Left ventricle myocardium inferior (tissue), 1 donor: ENCODE measurements at regions not wholly inside any gene's neighbourhood (a gene's known extent, or its start where the extent isn't known, plus 50 kb on each side); places are given as distances from the start of the nearest gene placed in this dataset.

Source experiments
- DNase-seq: peaks from one replicate; pipeline ENCODE4 v3.0.0-alpha.2; 2020
- H3K27ac ChIP-seq: fragments of 200-600 bp; replicated peaks from 2 replicates; pipeline ENCODE4 v1.8.0; 2021
- H3K27me3 ChIP-seq: fragments of 200-600 bp; 2 replicates; pipeline ENCODE4 v1.8.0; 2021; ENCODE audit warnings: low read depth
- H3K36me3 ChIP-seq: fragments of 200-600 bp; 2 replicates; pipeline ENCODE4 v1.8.0; 2021
- H3K4me1 ChIP-seq: fragments of 200-600 bp; 2 replicates; pipeline ENCODE4 v1.8.0; 2021
- H3K4me3 ChIP-seq: fragments of 200-600 bp; 2 replicates; pipeline ENCODE4 v1.8.0; 2021; ENCODE audit warnings: mild to moderate bottlenecking, moderate library complexity
- H3K9me3 ChIP-seq: fragments of 200-600 bp; replicated peaks from 2 replicates; pipeline ENCODE4 v1.8.0; 2021
- intact Hi-C: fragments of 100-400 bp; cut with micrococcal nuclease; formaldehyde crosslinking; loops from one replicate; pipeline ENCODE4 v1.11.0; 2022
- TF ChIP-seq, protein P1 (sequence below): fragments of 200-600 bp; IDR thresholded peaks from 2 replicates; pipeline ENCODE4 v1.8.0; 2021; ENCODE audit warnings: antibody characterized with exemption, mild to moderate bottlenecking, borderline replicate concordance
- donor health status: DM: no; HTN: yes; CAD: no; lungs with severe emphysema.

- Histone ChIP-seq H3K36me3 (no peaks in the 10 kb centered on the region), H3K4me1 (no peaks in the 10 kb centered on the region), H3K27ac (no peak overlapping the region), H3K4me3 (no peak overlapping the region), H3K9me3 (no peaks in the 10 kb centered on the region), H3K27me3 (no peaks in the 10 kb centered on the region)
- TF ChIP-seq, protein P1, sequence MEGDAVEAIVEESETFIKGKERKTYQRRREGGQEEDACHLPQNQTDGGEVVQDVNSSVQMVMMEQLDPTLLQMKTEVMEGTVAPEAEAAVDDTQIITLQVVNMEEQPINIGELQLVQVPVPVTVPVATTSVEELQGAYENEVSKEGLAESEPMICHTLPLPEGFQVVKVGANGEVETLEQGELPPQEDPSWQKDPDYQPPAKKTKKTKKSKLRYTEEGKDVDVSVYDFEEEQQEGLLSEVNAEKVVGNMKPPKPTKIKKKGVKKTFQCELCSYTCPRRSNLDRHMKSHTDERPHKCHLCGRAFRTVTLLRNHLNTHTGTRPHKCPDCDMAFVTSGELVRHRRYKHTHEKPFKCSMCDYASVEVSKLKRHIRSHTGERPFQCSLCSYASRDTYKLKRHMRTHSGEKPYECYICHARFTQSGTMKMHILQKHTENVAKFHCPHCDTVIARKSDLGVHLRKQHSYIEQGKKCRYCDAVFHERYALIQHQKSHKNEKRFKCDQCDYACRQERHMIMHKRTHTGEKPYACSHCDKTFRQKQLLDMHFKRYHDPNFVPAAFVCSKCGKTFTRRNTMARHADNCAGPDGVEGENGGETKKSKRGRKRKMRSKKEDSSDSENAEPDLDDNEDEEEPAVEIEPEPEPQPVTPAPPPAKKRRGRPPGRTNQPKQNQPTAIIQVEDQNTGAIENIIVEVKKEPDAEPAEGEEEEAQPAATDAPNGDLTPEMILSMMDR: no peak
- no peak for DNase-seq
- intact Hi-C loops: no loop called here
Measured at GRCh38 chr13:82719987-82720386, 1162.3 kb downstream of the SLITRK1 start.

DNA sequence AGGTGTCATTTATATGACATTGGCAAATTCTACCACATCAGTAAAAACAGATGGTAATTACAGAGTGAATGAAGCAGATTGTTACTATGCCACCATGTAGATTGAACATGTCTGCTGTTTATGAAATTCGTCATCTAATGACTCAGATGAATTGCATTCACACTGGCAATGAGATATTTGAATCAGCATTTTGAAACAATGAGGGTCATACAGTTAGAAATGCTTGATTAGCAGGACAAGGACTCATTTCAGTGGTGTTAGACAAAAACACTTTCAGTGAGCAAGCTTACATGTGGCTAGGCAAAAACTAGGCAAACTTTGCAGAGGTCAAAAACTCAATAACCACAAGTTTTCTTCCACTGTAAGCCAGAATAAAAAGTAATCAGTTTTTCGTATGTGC is 1165.0 kb downstream of the SLITRK1 start:
- Histone ChIP-seq H3K9me3 (no peaks in the 10 kb centered on the region), H3K36me3 (no peaks in the 10 kb centered on the region), H3K27me3 (no peaks in the 10 kb centered on the region), H3K4me3 (no peak overlapping the region), H3K27ac (no peak overlapping the region), H3K4me1 (no peaks in the 10 kb centered on the region)
- intact Hi-C loops: no loop called here
- DNase-seq: no peak
- TF ChIP-seq, protein P1: no peak

DNA sequence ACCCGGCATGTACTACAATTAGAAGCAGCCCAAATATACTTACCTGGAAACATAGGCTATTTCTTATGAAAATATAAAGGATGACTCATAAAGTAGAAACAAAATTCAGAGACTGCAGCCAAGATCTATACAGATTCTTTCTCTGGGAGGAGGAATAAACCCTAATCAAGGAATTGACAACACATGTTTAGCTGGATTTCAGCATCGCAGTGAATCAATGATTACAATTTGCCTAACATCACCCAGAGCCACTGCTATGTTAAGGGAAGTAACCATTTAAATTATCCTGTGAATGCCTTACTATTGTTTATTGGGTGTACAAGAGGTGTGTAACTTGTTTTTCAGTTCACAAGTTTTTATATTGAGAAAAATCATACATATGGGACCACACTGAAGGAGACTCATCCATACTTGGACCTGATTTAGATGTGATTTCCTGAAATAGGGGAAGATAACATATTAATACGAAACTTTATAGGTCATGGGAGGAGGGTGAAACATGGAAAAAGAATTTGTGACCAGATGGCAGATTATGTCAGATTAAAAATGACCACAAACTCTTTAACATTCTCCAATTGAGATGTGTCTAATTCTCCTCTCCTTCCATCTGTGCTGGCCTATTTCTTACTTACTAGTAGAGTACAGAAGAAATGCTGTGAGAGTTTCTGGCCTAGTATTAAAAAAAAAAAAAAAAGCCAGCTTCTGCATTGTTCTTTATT is 1168.4 kb downstream of the SLITRK1 start:
- H3K36me3 ChIP-seq: no peaks in the 10 kb centered on the region
- H3K4me3 ChIP-seq: no peak overlapping the region
- H3K9me3 ChIP-seq: no peaks in the 10 kb centered on the region
- no peak overlapping the region for H3K27ac ChIP-seq
- H3K27me3 ChIP-seq: no peaks in the 10 kb centered on the region
- H3K4me1 ChIP-seq: no peaks in the 10 kb centered on the region
- no peak for DNase-seq
- intact Hi-C loops: no loop called here
- TF ChIP-seq, protein P1: no peak

- TF ChIP-seq, protein P1: no peak
- H3K27me3 ChIP-seq: no peaks in the 10 kb centered on the region
- no peak for DNase-seq
- H3K36me3 ChIP-seq: no peaks in the 10 kb centered on the region
- H3K4me3 ChIP-seq: no peak overlapping the region
- H3K4me1 ChIP-seq: no peaks in the 10 kb centered on the region
- peaks cover 9% of the 10 kb centered on the region for H3K9me3 ChIP-seq
- intact Hi-C loops: no loop called here
- H3K27ac ChIP-seq: no peak overlapping the region
Measured at GRCh38 chr13:82702513-82702912, 1179.8 kb downstream of the SLITRK1 start.

- intact Hi-C loops: no loop called here
- H3K27me3 ChIP-seq: no peaks in the 10 kb centered on the region
- no peak overlapping the region for H3K27ac ChIP-seq
- TF ChIP-seq, protein P1: no peak
- H3K9me3 ChIP-seq: peaks cover 3% of the 10 kb centered on the region
- H3K36me3 ChIP-seq: no peaks in the 10 kb centered on the region
- no peak for DNase-seq
- H3K4me1 ChIP-seq: no peaks in the 10 kb centered on the region
- H3K4me3 ChIP-seq: no peak overlapping the region
Measured at GRCh38 chr13:82701020-82701419, 1181.3 kb downstream of the SLITRK1 start.

- Histone ChIP-seq H3K36me3 (no peaks in the 10 kb centered on the region), H3K27ac (no peak overlapping the region), H3K9me3 (no peaks in the 10 kb centered on the region), H3K4me3 (no peak overlapping the region), H3K4me1 (no peaks in the 10 kb centered on the region), H3K27me3 (no peaks in the 10 kb centered on the region)
- DNase-seq: no peak
- TF ChIP-seq, protein P1: no peak
- intact Hi-C loops: no loop called here
Measured at GRCh38 chr13:82698941-82699340, 1183.3 kb downstream of the SLITRK1 start.
